OCI-LY7 (cell line): ENCODE measurements at regions not wholly inside any gene's neighbourhood (a gene's known extent, or its start where the extent isn't known, plus 50 kb on each side); places are given as distances from the start of the nearest gene placed in this dataset.

ENCODE experiments used
- BruUV-seq: library from RNA; stranded (reverse); fragments of 400-500 nt; replicated peaks from 2 replicates; lab custom pipeline; 2021; lab: Mats Ljungman, UMichigan
- CTCF ChIA-PET: fragments of 300-600 bp; sonication (Branson Sonifier 250); formaldehyde crosslinking; loops from one replicate; lab custom pipeline; 2022; ENCODE audit warnings: antibody characterized with exemption; ENCODE audit not compliant: unreplicated experiment; lab: Charles Lee
- POLR2A ChIA-PET: fragments of 300-600 bp; sonication (Branson Sonifier 250); formaldehyde crosslinking; loops from one replicate; lab custom pipeline; 2022; ENCODE audit warnings: antibody characterized with exemption; lab: Charles Lee
- DNase-seq: peaks from one replicate; pipeline ENCODE4 v3.0.0-alpha.2; 2015; ENCODE audit warnings: low spot score
- H2AFZ ChIP-seq: fragments of 200-600 bp; sonication (generic), shearing (Covaris generic); 2 replicates; pipeline ENCODE4 v1.6.1; 2014; ENCODE audit warnings: mild to moderate bottlenecking, antibody characterized with exemption, low read length, moderate library complexity
- H3K27ac ChIP-seq: fragments of 200-600 bp; sonication (generic); 2 replicates; pipeline ENCODE4 v1.5.1; 2014; ENCODE audit warnings: mixed run types, low read depth, mild to moderate bottlenecking, moderate library complexity, low read length, inconsistent platforms; ENCODE audit not compliant: poor library complexity, severe bottlenecking
- H3K36me3 ChIP-seq: fragments of 200-600 bp; sonication (generic); 2 replicates; pipeline ENCODE4 v1.6.1; 2014; ENCODE audit warnings: mild to moderate bottlenecking, antibody characterized with exemption, low read length, moderate library complexity, mixed read lengths; ENCODE audit not compliant: insufficient read depth
- H3K4me1 ChIP-seq: fragments of 200-600 bp; sonication (generic); 2 replicates; pipeline ENCODE4 v1.5.1; 2014; ENCODE audit warnings: mild to moderate bottlenecking, low read length; ENCODE audit not compliant: insufficient read depth, poor library complexity, severe bottlenecking
- H3K4me2 ChIP-seq: fragments of 200-600 bp; sonication (generic); 2 replicates; pipeline ENCODE4 v1.6.1; 2014; ENCODE audit warnings: mild to moderate bottlenecking, low read length
- H3K4me3 ChIP-seq: fragments of 200-600 bp; sonication (generic); 2 replicates; pipeline ENCODE4 v1.5.1; 2014; ENCODE audit warnings: mild to moderate bottlenecking, low read depth, low read length; ENCODE audit not compliant: poor library complexity, severe bottlenecking
- H3K79me2 ChIP-seq: fragments of 200-600 bp; sonication (generic); 2 replicates; pipeline ENCODE4 v1.6.1; 2016; ENCODE audit warnings: low read depth, mild to moderate bottlenecking, low read length, moderate library complexity, mixed read lengths; ENCODE audit not compliant: insufficient read depth
- H3K9me2 ChIP-seq: fragments of 200-600 bp; sonication (generic); 2 replicates; pipeline ENCODE4 v1.6.1; 2016; ENCODE audit warnings: mild to moderate bottlenecking, low read length, mixed read lengths; ENCODE audit not compliant: insufficient read depth
- H3K9me3 ChIP-seq: fragments of 200-600 bp; sonication (generic); 2 replicates; pipeline ENCODE4 v1.6.1; 2014; ENCODE audit warnings: mild to moderate bottlenecking, mixed run types, low read length, mixed read lengths
- H4K20me1 ChIP-seq: fragments of 200-600 bp; sonication (generic); 2 replicates; pipeline ENCODE4 v1.6.1; 2014; ENCODE audit warnings: mild to moderate bottlenecking, antibody characterized with exemption, low read length, moderate library complexity, mixed read lengths; ENCODE audit not compliant: insufficient read depth
- EZH2phosphoT487 ChIP-seq: fragments of 200-600 bp; sonication (generic); IDR thresholded peaks from 2 replicates; pipeline ENCODE4 v1.6.1; 2018; ENCODE audit warnings: low read depth, borderline replicate concordance, mild to moderate bottlenecking, mixed run types, antibody characterized with exemption, low read length, moderate library complexity, mixed read lengths
- intact Hi-C: fragments of 100-400 bp; cut with micrococcal nuclease; formaldehyde crosslinking; loops from one replicate; pipeline ENCODE4 v1.10.0; 2022; ENCODE audit not compliant: unreplicated experiment
- TF ChIP-seq, protein P1 (sequence below): fragments of 200-600 bp; sonication (generic); conservative IDR thresholded peaks from 2 replicates; pipeline ENCODE4 v1.5.1; 2014; ENCODE audit warnings: mild to moderate bottlenecking, antibody characterized with exemption, low read length, moderate library complexity, mixed read lengths

DNA sequence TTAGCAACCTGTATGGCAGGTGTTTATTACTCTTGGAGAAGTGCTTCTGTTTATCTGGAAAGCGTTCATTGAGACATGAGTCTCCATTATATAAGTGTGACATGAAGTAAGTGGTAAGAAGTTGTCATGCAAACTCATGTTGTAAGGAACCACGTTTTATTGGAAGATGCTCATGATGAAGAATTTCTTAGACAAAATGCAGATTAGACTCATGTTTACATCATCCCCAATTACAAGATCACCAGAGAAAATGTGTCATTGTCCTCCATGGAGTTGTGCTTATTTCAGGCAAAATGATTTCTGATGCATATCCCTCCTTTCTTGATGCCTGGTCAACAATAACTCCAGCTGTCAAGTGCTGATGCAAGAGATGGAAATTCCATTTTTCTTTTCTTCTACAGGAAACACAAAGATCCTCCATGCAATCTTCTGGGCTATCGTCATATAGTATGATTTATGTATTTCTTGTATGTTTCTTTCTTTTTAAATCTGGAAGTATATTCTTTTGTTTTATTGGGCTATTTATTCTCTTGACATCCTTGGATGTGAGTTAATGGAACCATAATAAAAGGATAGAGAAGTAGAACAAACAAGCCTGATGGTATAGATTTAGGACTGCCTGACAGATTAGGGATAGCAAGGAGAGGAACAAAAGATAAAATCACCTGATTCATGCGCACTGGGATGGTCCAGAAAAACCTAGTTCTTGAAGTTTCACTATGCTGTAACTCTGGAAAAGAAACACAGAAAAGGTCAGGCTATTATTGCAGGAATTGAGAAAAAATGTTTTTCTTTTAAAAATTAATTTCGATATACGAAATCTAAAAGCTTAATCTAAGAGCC is 50.7 kb upstream of the DIAPH3 start:
- CTCF ChIA-PET, result no interaction called here
- Histone ChIP-seq H3K9me2 (no peaks in the 10 kb centered on the region), H2AFZ (no peak overlapping the region), H3K4me3 (no peak overlapping the region), H3K79me2 (no peaks in the 10 kb centered on the region), H3K36me3 (no peaks in the 10 kb centered on the region), H3K9me3 (no peaks in the 10 kb centered on the region), H4K20me1 (no peaks in the 10 kb centered on the region), H3K4me2 (no peak overlapping the region), H3K27ac (no peak overlapping the region), H3K4me1 (no peaks in the 10 kb centered on the region)
- POLR2A ChIA-PET, result interaction anchor here (0.7 kb wide), 1 partner anchor 46 kb away, joined by 3 read pairs; no protein-coding TSS in a partner anchor
- no peak for DNase-seq
- intact Hi-C loops, result no loop called here
- BruUV-seq, result no TSS peak
- TF ChIP-seq EZH2phosphoT487, result no peak
- TF ChIP-seq, protein P1, sequence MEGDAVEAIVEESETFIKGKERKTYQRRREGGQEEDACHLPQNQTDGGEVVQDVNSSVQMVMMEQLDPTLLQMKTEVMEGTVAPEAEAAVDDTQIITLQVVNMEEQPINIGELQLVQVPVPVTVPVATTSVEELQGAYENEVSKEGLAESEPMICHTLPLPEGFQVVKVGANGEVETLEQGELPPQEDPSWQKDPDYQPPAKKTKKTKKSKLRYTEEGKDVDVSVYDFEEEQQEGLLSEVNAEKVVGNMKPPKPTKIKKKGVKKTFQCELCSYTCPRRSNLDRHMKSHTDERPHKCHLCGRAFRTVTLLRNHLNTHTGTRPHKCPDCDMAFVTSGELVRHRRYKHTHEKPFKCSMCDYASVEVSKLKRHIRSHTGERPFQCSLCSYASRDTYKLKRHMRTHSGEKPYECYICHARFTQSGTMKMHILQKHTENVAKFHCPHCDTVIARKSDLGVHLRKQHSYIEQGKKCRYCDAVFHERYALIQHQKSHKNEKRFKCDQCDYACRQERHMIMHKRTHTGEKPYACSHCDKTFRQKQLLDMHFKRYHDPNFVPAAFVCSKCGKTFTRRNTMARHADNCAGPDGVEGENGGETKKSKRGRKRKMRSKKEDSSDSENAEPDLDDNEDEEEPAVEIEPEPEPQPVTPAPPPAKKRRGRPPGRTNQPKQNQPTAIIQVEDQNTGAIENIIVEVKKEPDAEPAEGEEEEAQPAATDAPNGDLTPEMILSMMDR, result no peak

DNA sequence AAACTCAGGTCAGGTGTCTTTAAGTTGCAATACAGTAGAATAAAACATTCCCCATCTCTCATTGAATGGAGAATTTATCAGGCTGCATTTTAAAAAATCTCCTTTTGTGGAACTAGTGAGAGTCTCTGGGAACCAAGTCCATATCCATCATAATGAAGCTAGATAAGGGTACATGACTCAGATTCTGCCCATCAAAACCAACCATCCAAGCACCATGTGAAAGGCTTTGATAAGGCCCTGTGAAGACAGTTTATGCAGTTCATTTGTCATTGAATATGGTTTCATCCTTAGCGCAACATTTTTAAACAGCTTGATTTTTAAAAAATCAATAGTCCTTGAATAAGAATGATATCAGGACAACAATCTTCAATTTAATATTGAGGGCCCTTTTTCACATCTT is 56.3 kb upstream of the DIAPH3 start:
- intact Hi-C loops, result no loop called here
- no peaks in the 10 kb centered on the region for H4K20me1 ChIP-seq
- H3K9me3 ChIP-seq, result no peaks in the 10 kb centered on the region
- H2AFZ ChIP-seq, result no peak overlapping the region
- ChIA-PET CTCF (no interaction called here), POLR2A (no interaction called here)
- no peak for DNase-seq
- no peaks in the 10 kb centered on the region for H3K79me2 ChIP-seq
- H3K4me3 ChIP-seq, result no peak overlapping the region
- H3K36me3 ChIP-seq, result no peaks in the 10 kb centered on the region
- TF ChIP-seq, protein P1, result no peak
- no peak for TF ChIP-seq EZH2phosphoT487
- H3K4me2 ChIP-seq, result no peak overlapping the region
- no peaks in the 10 kb centered on the region for H3K9me2 ChIP-seq
- no peaks in the 10 kb centered on the region for H3K4me1 ChIP-seq
- no TSS peak for BruUV-seq
- H3K27ac ChIP-seq, result no peak overlapping the region

DNA sequence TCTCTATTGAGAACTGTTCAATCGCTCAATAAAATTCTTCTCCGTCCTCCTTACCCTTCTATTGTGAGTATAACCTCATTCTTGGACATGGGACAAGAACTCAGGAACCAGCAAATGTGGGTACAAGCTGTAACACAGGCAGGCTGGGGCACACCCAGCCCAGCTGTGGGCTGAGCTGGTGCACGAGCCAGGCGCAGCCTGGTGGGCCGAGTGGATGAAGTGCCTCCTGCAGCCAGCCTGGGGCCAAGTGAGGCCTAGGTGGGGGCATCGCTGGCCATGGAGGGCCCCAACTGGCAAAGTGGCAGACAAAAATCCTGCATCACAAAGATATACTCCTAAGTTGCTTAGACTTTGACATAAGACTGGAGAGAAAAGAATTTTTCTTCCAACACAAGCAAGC is 57.9 kb upstream of the DIAPH3 start:
- ChIA-PET CTCF (no interaction called here), POLR2A (no interaction called here)
- Histone ChIP-seq H3K4me1 (no peaks in the 10 kb centered on the region), H3K4me3 (no peak overlapping the region), H3K9me2 (no peaks in the 10 kb centered on the region), H2AFZ (no peak overlapping the region), H3K9me3 (no peaks in the 10 kb centered on the region), H3K36me3 (no peaks in the 10 kb centered on the region), H3K79me2 (no peaks in the 10 kb centered on the region), H3K27ac (no peak overlapping the region), H3K4me2 (no peak overlapping the region), H4K20me1 (no peaks in the 10 kb centered on the region)
- no TSS peak for BruUV-seq
- no peak for DNase-seq
- no peak for TF ChIP-seq EZH2phosphoT487
- TF ChIP-seq, protein P1, result no peak
- intact Hi-C loops, result no loop called here
